ENCODE measurements at regions not wholly inside any gene's neighbourhood (a gene's known extent, or its start where the extent isn't known, plus 50 kb on each side); places are given as distances from the start of the nearest gene placed in this dataset.

DNA sequence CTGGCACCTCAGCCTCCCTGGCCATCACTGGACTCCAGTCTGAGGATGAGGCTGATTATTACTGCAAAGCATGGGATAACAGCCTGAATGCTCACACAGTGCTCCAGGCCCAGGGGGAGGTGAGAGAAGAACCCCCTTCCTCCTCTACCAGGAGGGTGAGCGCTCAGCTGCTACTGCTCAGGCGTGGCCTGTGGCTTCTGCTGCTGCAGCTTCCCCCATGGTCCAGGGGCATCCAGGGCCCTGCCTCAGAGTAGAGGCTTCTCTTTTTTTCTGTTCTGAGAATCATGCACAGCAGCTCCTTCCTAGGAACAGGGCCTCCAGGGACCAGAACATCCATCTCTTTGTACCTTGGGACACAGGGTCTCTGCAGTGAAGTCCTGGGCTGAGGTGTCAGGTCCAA is 83.1 kb downstream of the VPREB1 start:
- Histone ChIP-seq H3K4me1 (ENCODE audit: insufficient read depth, low read length) (no peaks in the 10 kb centered on the region), H2AFZ (ENCODE audit: low read length) (no peak overlapping the region), H3K27me3 (ENCODE audit: control insufficient read depth in 1 of 2, insufficient read depth in 2 of 2, low read length in 2 of 2) (peaks cover 0 to 12% of the 10 kb centered on the region in 2 experiments; a peak in 2 of 5 replicates), H3K79me2 (ENCODE audit: insufficient read depth, low read length) (no peaks in the 10 kb centered on the region), H3K9ac (ENCODE audit: insufficient read depth, low read depth, low read length) (no peak overlapping the region), H3K4me3 (replicated peaks in 1 of 3; ENCODE audit: insufficient read depth in 1 of 3, low read depth in 2 of 3, low read length in 3 of 3) (no peak overlapping the region), H3K4me2 (ENCODE audit: low read depth, low read length) (no peak overlapping the region), H4K20me1 (ENCODE audit: insufficient read depth, low read length) (no peaks in the 10 kb centered on the region), H3K27ac (ENCODE audit: extremely low read length, insufficient read depth, low read length) (no peak overlapping the region), H3K36me3 (replicated peaks in 1 of 2; ENCODE audit: control insufficient read depth in 1 of 2, insufficient read depth in 2 of 2, low read length in 2 of 2) (no peaks in the 10 kb centered on the region; a peak in 1 of 5 replicates), H3K9me3 (ENCODE audit: low read length) (no peaks in the 10 kb centered on the region)
- 0 out of 3 replicates have a peak, but pooled peaks have one; percentile 18 for ATAC-seq
- no peak for FAIRE-seq
- no CpG with 5 or more reads among the region's 2 CpGs for WGBS (ENCODE audit: low lambda C conversion rate)
- CTCF ChIA-PET (ENCODE audit: low intra/inter-chr PET ratio, low total read pairs), result no interaction called here
- intact Hi-C loops (cut with micrococcal nuclease; ENCODE audit: unreplicated experiment) (no loop called here), in situ Hi-C loops (cut with HindIII; ENCODE audit: extremely low pct_ligation_motif_present, low pct_unique_long_range_greater_than_20kb) (loop anchor here (25.0 kb wide), 1 partner anchor 115 kb away; no protein-coding TSS in a partner anchor)
- BruUV-seq (replicated peaks), result no TSS peak
- POLR2A ChIA-PET, result no interaction called here
- TF ChIP-seq MIER3 (CRISPR knock-in tag; IDR thresholded peaks at IDR 0.05; ENCODE audit: borderline replicate concordance), result no peak
- TF ChIP-seq TCF12 (IDR thresholded peaks at IDR 0.05), result no peak
- TF ChIP-seq TCF12 (CRISPR knock-in tag; IDR thresholded peaks at IDR 0.05), result no peak
- no peak for TF ChIP-seq ZNF558 (CRISPR knock-in tag; IDR thresholded peaks at IDR 0.05; ENCODE audit: borderline replicate concordance)
- no peak for TF ChIP-seq ZNF563 (CRISPR knock-in tag; IDR thresholded peaks at IDR 0.05)
- TF ChIP-seq PLRG1 (conservative IDR thresholded peaks at IDR 0.05), result no peak
- TF ChIP-seq CEBPG (CRISPR knock-in tag; IDR thresholded peaks at IDR 0.05), result no peak
- TF ChIP-seq, protein P1, sequence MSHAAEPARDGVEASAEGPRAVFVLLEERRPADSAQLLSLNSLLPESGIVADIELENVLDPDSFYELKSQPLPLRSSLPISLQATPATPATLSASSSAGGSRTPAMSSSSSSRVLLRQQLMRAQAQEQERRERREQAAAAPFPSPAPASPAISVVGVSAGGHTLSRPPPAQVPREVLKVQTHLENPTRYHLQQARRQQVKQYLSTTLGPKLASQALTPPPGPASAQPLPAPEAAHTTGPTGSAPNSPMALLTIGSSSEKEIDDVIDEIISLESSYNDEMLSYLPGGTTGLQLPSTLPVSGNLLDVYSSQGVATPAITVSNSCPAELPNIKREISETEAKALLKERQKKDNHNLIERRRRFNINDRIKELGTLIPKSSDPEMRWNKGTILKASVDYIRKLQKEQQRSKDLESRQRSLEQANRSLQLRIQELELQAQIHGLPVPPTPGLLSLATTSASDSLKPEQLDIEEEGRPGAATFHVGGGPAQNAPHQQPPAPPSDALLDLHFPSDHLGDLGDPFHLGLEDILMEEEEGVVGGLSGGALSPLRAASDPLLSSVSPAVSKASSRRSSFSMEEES (CRISPR knock-in tag; IDR thresholded peaks at IDR 0.05), result no peak
- TF ChIP-seq ZBTB20 (CRISPR knock-in tag; IDR thresholded peaks at IDR 0.05; ENCODE audit: borderline replicate concordance, low read depth), result no peak
- TF ChIP-seq, protein P2, sequence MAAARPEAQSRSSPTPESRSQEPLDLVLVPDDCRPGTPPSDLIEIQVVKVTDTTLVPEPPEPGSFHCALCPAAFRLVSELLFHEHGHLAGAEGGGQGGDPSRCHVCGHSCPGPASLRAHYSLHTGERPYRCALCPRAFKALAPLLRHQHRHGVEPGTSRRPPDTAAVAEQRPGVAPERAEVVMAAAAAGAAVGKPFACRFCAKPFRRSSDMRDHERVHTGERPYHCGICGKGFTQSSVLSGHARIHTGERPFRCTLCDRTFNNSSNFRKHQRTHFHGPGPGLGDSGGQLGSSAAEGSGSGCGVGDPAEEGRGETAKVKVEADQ (CRISPR knock-in tag; IDR thresholded peaks at IDR 0.05; ENCODE audit: borderline replicate concordance), result no peak
- TF ChIP-seq THAP7 (CRISPR knock-in tag; IDR thresholded peaks at IDR 0.05), result no peak
- TF ChIP-seq TOE1 (CRISPR knock-in tag; IDR thresholded peaks at IDR 0.05), result no peak
- no peak for TF ChIP-seq NFKBIZ (CRISPR knock-in tag; IDR thresholded peaks at IDR 0.05)
- TF ChIP-seq TCF7 (IDR thresholded peaks at IDR 0.05; ENCODE audit: low read depth), result no peak
- no peak for TF ChIP-seq ZNF607 (CRISPR knock-in tag; IDR thresholded peaks at IDR 0.05; ENCODE audit: borderline replicate concordance)
- TF ChIP-seq SATB2 (CRISPR knock-in tag; IDR thresholded peaks at IDR 0.05), result no peak
- no peak for TF ChIP-seq FOXP1 (IDR thresholded peaks at IDR 0.05)
- TF ChIP-seq FOXP1 (CRISPR knock-in tag; IDR thresholded peaks at IDR 0.05), result no peak
- no peak for TF ChIP-seq HMGXB3 (CRISPR knock-in tag; IDR thresholded peaks at IDR 0.05; ENCODE audit: borderline replicate concordance)
- TF ChIP-seq ZNF337 (CRISPR knock-in tag; IDR thresholded peaks at IDR 0.05; ENCODE audit: borderline replicate concordance, low read depth), result no peak
- TF ChIP-seq ELF4 (CRISPR knock-in tag; IDR thresholded peaks at IDR 0.05; ENCODE audit: borderline replicate concordance), result no peak
- TF ChIP-seq ZNF562 (CRISPR knock-in tag; IDR thresholded peaks at IDR 0.05; ENCODE audit: borderline replicate concordance), result no peak
- DNase-seq (ENCODE audit: low spot score), result no peak

All from HepG2 (cell line).